K562 (cell line): ENCODE measurements at regions not wholly inside any gene's neighbourhood (a gene's known extent, or its start where the extent isn't known, plus 50 kb on each side); places are given as distances from the start of the nearest gene placed in this dataset.

ENCODE experiments used
- E2F1 ChIP-seq: sonication (generic); formaldehyde crosslinking; IDR thresholded peaks from 2 replicates; pipeline ENCODE4 v1.8.1; 2023; ENCODE audit warnings: mild to moderate bottlenecking, missing genetic modification reagents, moderate library complexity
- HOXB6 ChIP-seq: fragments of 250-450 bp; sonication (Bioruptor Pico); IDR thresholded peaks from 2 replicates; pipeline ENCODE4 v1.5.1; 2022; ENCODE audit warnings: mild to moderate bottlenecking, borderline replicate concordance
- ILF3 ChIP-seq: fragments of 450-650 bp; IDR thresholded peaks from 2 replicates; pipeline ENCODE4 v1.6.1; 2018; ENCODE audit warnings: antibody characterized with exemption, mild to moderate bottlenecking, moderate library complexity, borderline replicate concordance
- LEF1 ChIP-seq: fragments of 450-650 bp; IDR thresholded peaks from 2 replicates; pipeline ENCODE4 v1.6.1; 2016; ENCODE audit warnings: mild to moderate bottlenecking
- NFYB ChIP-seq: IDR thresholded peaks from 2 replicates; pipeline ENCODE4 v1.6.1; 2011; ENCODE audit warnings: mild to moderate bottlenecking, moderate library complexity; ENCODE audit not compliant: insufficient read length; ENCODE audit errors: extremely low read depth
- PML ChIP-seq: IDR thresholded peaks from 2 replicates; pipeline ENCODE4 v1.6.1; 2012; ENCODE audit warnings: low read length, inconsistent platforms
- RBM22 ChIP-seq: fragments of 200-400 bp; formaldehyde crosslinking; IDR thresholded peaks from 2 replicates; pipeline ENCODE4 v1.6.1; 2018; ENCODE audit warnings: low read length, low read depth; ENCODE audit not compliant: poor library complexity, severe bottlenecking
- SETDB1 ChIP-seq: IDR thresholded peaks from one replicate; pipeline ENCODE4 v1.6.1; 2012; ENCODE audit warnings: low read length, control low read depth, inconsistent platforms
- SMARCA5 ChIP-seq: fragments of 450-650 bp; IDR thresholded peaks from 2 replicates; pipeline ENCODE4 v1.6.1; 2016
- SREBF2 ChIP-seq: sonication (generic); formaldehyde crosslinking; IDR thresholded peaks from 2 replicates; pipeline ENCODE4 v1.4.0; 2020; ENCODE audit warnings: mild to moderate bottlenecking, missing genetic modification reagents
- UBTF ChIP-seq, 2 experiments: IDR thresholded peaks; 2 replicates each; pipeline ENCODE4 v1.6.1; 2012; ENCODE audit warnings: improper control_type of control experiment in 2 of 2, low read depth in 2 of 2, low read length in 2 of 2, borderline replicate concordance in 1 of 2
- YBX1 ChIP-seq: fragments of 450-650 bp; IDR thresholded peaks from 2 replicates; pipeline ENCODE4 v1.7.1; 2016; ENCODE audit warnings: mild to moderate bottlenecking
- TF ChIP-seq, protein P1 (sequence below): fragments of 250-450 bp; sonication (Bioruptor Pico); IDR thresholded peaks from 2 replicates; pipeline ENCODE4 v1.5.0; 2021; ENCODE audit warnings: mild to moderate bottlenecking, borderline replicate concordance
- TF ChIP-seq, protein P2 (sequence below): fragments of 250-450 bp; sonication (Bioruptor Pico); IDR thresholded peaks from 2 replicates; pipeline ENCODE4 v1.8.0; 2021; ENCODE audit warnings: mild to moderate bottlenecking, moderate library complexity
- TF ChIP-seq, protein P3 (sequence below), 3 experiments: fragments of 200-800 bp in 1 of 3; fragments of 250-450 bp in 1 of 3; fragments of 450-650 bp in 1 of 3; sonication (Bioruptor Pico) in 1 of 3; sonication (Bioruptor generic) in 1 of 3; formaldehyde crosslinking in 1 of 3; IDR thresholded peaks; 2 replicates each; pipeline versions ENCODE4 v1.6.1 to v1.8.0; 2016 to 2022; ENCODE audit warnings: mild to moderate bottlenecking in 2 of 3, missing genetic modification characterization in 2 of 3, missing compliant biosample characterization in 1 of 3, moderate library complexity in 1 of 3

- peak in 1 of 2 experiments; percentile 32; a peak in 1 of 4 replicates for TF ChIP-seq UBTF (IDR thresholded peaks at IDR 0.05; ENCODE audit: borderline replicate concordance in 1 of 2, low read depth in 2 of 2, low read length in 2 of 2)
- no peak for TF ChIP-seq RBM22
- TF ChIP-seq YBX1: no peak
- 0 out of 2 replicates have a peak, but pooled peaks have one; percentile 81 for TF ChIP-seq HOXB6 (CRISPR knock-in tag)
- TF ChIP-seq ILF3: no peak; the same call in 1 of the 2 replicates
- TF ChIP-seq PML: no peak
- no peak for TF ChIP-seq SMARCA5
- TF ChIP-seq NFYB: no peak
- TF ChIP-seq, protein P1, sequence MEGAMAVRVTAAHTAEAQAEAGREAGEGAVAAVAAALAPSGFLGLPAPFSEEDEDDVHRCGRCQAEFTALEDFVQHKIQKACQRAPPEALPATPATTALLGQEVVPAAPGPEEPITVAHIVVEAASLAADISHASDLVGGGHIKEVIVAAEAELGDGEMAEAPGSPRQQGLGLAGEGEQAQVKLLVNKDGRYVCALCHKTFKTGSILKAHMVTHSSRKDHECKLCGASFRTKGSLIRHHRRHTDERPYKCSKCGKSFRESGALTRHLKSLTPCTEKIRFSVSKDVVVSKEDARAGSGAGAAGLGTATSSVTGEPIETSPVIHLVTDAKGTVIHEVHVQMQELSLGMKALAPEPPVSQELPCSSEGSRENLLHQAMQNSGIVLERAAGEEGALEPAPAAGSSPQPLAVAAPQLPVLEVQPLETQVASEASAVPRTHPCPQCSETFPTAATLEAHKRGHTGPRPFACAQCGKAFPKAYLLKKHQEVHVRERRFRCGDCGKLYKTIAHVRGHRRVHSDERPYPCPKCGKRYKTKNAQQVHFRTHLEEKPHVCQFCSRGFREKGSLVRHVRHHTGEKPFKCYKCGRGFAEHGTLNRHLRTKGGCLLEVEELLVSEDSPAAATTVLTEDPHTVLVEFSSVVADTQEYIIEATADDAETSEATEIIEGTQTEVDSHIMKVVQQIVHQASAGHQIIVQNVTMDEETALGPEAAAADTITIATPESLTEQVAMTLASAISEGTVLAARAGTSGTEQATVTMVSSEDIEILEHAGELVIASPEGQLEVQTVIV: no peak
- TF ChIP-seq, protein P2, sequence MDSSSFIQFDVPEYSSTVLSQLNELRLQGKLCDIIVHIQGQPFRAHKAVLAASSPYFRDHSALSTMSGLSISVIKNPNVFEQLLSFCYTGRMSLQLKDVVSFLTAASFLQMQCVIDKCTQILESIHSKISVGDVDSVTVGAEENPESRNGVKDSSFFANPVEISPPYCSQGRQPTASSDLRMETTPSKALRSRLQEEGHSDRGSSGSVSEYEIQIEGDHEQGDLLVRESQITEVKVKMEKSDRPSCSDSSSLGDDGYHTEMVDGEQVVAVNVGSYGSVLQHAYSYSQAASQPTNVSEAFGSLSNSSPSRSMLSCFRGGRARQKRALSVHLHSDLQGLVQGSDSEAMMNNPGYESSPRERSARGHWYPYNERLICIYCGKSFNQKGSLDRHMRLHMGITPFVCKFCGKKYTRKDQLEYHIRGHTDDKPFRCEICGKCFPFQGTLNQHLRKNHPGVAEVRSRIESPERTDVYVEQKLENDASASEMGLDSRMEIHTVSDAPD (CRISPR knock-in tag): no peak
- TF ChIP-seq SREBF2 (CRISPR knock-in tag): no peak
- TF ChIP-seq, protein P3, sequence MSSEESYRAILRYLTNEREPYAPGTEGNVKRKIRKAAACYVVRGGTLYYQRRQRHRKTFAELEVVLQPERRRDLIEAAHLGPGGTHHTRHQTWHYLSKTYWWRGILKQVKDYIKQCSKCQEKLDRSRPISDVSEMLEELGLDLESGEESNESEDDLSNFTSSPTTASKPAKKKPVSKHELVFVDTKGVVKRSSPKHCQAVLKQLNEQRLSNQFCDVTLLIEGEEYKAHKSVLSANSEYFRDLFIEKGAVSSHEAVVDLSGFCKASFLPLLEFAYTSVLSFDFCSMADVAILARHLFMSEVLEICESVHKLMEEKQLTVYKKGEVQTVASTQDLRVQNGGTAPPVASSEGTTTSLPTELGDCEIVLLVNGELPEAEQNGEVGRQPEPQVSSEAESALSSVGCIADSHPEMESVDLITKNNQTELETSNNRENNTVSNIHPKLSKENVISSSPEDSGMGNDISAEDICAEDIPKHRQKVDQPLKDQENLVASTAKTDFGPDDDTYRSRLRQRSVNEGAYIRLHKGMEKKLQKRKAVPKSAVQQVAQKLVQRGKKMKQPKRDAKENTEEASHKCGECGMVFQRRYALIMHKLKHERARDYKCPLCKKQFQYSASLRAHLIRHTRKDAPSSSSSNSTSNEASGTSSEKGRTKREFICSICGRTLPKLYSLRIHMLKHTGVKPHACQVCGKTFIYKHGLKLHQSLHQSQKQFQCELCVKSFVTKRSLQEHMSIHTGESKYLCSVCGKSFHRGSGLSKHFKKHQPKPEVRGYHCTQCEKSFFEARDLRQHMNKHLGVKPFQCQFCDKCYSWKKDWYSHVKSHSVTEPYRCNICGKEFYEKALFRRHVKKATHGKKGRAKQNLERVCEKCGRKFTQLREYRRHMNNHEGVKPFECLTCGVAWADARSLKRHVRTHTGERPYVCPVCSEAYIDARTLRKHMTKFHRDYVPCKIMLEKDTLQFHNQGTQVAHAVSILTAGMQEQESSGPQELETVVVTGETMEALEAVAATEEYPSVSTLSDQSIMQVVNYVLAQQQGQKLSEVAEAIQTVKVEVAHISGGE (CRISPR knock-in tag; IDR thresholded peaks at IDR 0.05): peak in 1 of 3 experiments; percentile 56; a peak in 2 of 6 replicates
- TF ChIP-seq SETDB1: no peak
- no peak for TF ChIP-seq LEF1
- peak; percentile 80; the same call in 1 of the 2 replicates for TF ChIP-seq E2F1
Observed at GRCh38 chr6:26312501-26313397, 52.2 kb upstream of the BTN3A2 start (continued).
